HFF-Myc (cell line): ENCODE measurements at regions not wholly inside any gene's neighbourhood (a gene's known extent, or its start where the extent isn't known, plus 50 kb on each side); places are given as distances from the start of the nearest gene placed in this dataset.

Experiments used
- DNase-seq: peaks from one replicate; pipeline ENCODE4 v3.0.0-alpha.2; 2011; ENCODE audit warnings: low read depth; ENCODE audit errors: extremely low read depth
- H3K4me3 ChIP-seq: replicated peaks from 2 replicates; pipeline ENCODE4 v1.5.1; 2011; ENCODE audit warnings: low read depth, mild to moderate bottlenecking, control low read depth, low read length
- TF ChIP-seq, protein P1 (sequence below): IDR thresholded peaks from 2 replicates; pipeline ENCODE4 v1.5.1; 2012; ENCODE audit warnings: mild to moderate bottlenecking, low read depth, low read length, control low read depth; ENCODE audit errors: missing control alignments

DNA sequence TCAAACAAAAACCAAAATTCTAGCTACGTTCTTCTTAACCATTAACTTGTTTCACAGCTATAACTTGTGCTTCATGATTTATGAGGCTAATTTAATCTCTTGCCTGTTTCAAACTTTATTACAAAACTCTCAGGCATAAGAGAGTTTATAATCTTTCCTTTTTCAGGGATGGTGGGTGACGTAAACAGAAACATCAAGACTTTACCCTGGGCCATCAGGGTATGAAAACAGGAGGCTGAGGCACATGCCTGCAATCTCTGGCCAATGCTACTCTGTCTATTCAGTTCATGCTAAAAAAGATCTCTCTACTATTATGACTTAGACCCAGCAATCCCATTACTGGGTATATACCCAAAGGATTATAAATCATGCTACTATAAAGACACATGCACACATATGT lies 55.9 kb upstream of the VWC2 start:
- no peak for DNase-seq
- no peak overlapping the region for H3K4me3 ChIP-seq
- TF ChIP-seq, protein P1, sequence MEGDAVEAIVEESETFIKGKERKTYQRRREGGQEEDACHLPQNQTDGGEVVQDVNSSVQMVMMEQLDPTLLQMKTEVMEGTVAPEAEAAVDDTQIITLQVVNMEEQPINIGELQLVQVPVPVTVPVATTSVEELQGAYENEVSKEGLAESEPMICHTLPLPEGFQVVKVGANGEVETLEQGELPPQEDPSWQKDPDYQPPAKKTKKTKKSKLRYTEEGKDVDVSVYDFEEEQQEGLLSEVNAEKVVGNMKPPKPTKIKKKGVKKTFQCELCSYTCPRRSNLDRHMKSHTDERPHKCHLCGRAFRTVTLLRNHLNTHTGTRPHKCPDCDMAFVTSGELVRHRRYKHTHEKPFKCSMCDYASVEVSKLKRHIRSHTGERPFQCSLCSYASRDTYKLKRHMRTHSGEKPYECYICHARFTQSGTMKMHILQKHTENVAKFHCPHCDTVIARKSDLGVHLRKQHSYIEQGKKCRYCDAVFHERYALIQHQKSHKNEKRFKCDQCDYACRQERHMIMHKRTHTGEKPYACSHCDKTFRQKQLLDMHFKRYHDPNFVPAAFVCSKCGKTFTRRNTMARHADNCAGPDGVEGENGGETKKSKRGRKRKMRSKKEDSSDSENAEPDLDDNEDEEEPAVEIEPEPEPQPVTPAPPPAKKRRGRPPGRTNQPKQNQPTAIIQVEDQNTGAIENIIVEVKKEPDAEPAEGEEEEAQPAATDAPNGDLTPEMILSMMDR = no peak

DNA sequence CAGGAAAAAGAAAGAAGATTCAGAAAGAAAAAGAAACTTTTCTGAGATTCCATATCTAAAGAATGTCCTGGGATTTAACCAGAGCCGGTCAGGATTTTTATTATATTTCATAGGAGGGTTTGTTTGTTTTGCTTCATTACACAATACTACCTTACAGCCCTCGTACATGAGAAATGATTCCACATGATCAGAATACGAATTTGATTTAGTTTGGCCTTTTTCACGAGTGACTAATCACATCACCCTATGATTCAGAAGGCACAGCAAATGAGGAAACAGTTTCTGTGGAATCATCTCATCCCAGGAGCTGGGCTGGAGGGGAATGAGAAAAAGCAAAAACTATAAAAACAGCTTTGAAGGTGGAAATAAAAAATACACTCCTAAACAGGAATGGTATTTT lies 54.7 kb upstream of the VWC2 start:
- DNase-seq = no peak
- TF ChIP-seq, protein P1 = no peak
- H3K4me3 ChIP-seq = no peak overlapping the region

DNA sequence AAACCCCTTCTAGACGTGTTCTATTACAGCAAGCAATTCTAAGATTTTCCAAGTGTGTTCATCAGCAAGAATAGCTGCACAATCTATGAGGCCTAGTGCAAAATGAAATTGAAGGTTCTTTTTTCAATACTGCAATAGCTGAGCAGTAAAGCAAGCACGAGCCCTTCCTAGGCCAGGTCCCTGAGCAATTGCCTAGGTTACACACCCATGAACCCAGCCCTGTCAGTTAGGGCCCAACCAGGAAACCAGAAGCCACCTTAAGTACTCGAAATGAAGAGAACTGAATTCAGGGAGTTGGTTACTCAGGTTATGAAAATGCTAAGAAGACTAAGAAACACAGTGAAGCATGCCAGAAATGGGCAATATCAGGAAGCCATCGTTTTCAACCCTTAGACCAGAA lies 52.0 kb upstream of the VWC2 start:
- TF ChIP-seq, protein P1 = no peak
- no peak overlapping the region for H3K4me3 ChIP-seq
- no peak for DNase-seq
